Stimulated activated CD8-positive, alpha-beta memory T cell treated with anti-CD3 and anti-CD28 coated beads, Interleukin-7, amount 100 ng/mL, for 4 hours (primary cell): ENCODE measurements at regions not wholly inside any gene's neighbourhood (a gene's known extent, or its start where the extent isn't known, plus 50 kb on each side); places are given as distances from the start of the nearest gene placed in this dataset.

Source experiments
- DNase-seq, 2 donors: peaks; one replicate each; pipeline ENCODE4 v3.0.0-alpha.2; 2020; ENCODE audit warnings: low read depth in 2 of 2

DNA sequence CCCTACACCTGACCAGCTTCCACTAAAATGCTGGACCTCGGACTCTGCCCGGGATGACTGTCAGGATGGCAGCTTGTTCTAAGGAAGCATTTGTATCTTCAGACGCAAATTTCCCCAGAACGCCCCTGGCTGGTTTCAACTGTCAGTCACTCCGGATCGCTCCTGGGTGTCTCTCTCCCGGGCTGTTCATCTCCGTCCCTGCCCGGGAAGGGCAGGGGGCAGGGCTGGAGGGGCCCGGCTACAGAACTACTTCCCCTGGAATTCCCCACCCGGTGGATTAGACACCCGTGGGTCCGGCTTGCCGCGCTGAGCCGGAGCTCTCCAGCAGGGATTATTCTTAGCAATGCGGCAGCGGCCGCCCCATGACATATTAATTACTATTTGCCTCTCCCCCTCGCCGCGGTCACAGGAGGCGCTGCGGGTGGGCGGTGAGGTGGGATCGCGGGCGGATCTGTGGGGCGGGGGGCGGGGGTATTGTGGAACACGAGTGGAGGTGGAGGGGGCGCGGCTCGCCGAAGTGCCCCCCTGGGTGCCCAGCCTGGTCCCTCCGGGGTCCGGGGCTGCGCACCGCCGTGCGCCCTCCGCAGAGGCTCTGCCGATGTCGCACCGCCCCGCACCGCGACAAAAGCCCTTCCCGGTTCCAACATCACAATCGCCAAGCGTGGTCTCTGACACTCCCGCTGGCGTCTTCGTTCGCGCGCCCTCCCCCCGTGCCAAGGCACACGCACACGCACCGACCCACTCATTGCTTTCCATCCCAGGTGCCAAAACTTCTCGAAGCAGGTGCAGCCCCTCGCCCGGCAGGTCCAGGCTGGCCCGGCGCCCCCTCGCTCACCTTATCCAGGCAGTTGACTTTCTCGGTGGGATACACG is 276.1 kb upstream of the NEBL start:
- no peak for DNase-seq

DNA sequence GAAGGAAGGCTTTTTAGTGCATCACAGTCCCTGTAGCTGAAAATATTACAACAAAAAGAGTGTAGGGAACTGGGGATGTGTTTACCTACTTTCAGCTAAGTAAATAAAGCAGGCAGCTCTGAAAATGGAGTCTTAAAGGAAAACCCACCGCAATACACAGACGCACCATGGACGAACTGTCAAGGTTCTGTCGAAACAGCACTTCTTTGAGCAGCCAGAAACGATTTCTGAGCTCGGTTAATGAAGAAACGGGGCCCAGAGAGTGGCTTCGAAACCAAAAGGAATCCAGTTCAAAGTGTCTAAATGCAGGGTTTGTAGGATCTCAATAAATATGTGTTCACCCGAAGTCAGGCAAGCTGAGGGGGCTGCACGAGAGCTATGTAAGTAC is 275.4 kb upstream of the NEBL start:
- DNase-seq = no peak

DNA sequence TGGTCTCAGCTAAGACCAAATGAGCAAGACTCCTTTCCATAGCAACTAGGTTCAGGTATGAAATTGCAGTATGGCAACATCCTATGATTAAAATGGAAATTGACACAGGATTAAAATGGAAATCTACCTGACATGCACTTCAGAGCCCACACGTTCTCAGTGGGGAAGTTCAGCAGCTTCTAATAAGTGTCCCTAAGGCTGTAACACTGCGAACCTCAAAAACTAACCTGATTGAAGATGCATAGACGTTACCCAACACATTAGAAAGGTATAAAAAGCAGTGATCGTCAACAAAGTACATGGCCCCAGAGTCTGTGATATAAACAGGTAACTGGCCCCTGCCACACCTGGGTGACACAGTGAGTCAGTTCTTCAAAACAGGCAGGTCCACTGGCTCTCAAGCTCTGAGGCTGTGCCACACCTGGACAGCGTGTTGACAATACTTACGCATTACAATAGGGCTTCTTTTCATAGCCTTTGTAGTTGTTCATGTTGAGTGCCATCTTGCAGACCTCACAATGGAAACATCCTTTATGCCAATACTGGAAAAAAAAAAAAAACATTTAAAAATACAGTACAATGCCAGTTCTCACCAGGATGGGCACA is 274.9 kb upstream of the NEBL start:
- DNase-seq = no peak

DNA sequence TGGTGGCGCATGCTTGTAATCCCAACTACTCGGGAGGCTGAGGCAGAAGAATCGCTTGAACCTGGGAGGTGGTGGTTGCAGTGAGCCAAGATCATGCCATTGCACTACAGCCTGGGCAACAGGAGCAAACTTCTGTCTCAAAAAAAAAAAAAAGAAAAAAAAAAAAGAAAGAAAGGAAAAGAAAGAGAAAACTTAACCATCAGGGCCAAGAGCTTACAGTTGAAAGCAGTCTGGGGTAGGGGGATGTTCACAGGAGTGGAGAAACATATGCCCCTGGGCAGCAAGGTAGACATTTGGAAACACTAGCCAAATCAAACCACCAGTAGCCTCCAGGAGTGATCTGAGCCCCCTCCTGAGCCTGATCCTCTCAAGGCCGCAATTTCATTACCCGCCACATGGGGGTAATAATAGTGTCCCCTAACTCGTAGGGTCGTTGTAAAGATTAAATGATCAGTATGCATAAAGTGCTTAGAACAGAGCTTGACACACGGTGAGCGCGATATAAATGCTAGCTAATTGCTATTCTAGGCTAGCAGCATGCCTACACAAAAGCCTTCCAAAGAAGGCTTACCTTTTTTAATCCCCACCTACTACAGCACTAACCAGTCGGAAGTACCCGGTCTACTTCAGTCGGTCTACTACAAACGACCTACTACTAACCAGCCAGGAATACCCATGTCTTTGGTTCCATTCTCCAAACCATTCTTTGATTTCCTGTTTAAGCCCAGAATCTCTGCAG is 274.3 kb upstream of the NEBL start:
- DNase-seq = no peak

DNA sequence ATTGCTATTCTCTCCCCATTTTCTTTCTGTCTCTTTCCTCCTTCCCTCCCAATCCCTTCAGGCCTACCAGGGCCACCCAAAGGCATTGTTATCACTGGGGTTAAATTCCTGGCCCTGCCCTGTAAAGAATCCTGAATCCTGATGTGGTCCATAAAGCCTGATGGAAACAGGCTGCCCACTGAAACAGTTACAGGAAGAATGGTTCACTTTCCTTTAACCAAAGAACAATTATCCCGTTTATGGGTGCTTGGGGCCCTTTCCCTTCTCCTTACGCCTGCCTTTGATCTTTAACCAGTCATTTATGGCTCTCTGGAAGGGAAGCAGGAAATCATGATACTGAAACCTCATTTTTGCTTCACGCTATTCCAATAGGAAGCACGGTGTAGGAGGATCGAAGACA is 273.1 kb upstream of the NEBL start:
- DNase-seq = no peak

DNA sequence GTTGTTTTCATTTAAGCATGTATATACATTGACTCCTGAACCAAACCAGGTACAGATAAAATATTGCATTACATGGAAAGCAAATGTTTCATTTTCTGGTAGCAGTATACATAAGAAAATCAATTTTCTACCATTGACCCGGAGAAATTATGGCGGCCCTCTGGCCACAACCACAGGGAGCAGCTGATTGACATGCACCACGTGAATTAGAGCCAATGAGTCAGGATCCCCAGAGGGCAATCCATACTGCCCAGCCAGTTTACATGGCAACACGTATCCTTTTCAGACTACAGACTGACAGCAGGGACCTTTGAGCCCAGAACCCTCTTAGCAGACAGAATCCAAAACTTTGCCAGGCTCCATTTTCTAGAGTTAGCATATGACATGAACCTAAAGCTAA is 272.2 kb upstream of the NEBL start:
- no peak for DNase-seq

DNA sequence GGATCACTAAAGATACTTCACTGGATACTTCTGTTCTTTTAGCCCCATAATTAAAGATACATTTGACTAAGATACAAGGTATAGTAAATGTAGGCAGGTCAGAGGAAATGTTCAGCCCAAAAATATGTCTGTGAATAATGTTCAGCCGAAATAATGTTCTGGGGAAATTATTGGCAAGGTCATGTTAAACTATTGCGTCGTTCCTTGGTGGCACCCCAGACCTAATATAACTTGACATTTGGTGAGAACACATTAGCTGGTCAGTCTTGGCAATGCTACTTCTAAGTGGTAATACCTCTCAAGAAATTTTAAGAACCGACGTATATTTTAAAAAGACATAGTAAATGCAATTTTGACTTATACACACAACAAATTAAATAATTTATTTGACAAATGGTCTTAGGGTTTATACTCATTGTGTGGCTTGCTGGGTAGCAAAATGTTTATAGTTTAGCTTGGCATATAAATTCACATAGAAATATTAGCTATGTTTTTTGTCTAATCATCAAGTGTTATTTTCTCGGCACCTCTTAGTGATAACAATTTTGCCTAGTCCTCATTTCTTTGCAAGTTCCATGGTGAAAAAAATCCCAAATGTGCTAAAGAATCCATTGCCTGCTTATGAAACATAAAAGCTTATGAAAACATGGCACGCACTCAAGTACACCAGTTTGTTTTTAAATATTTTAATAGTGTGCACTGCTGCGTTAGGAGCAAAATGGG is 270.3 kb upstream of the NEBL start:
- DNase-seq = no peak

DNA sequence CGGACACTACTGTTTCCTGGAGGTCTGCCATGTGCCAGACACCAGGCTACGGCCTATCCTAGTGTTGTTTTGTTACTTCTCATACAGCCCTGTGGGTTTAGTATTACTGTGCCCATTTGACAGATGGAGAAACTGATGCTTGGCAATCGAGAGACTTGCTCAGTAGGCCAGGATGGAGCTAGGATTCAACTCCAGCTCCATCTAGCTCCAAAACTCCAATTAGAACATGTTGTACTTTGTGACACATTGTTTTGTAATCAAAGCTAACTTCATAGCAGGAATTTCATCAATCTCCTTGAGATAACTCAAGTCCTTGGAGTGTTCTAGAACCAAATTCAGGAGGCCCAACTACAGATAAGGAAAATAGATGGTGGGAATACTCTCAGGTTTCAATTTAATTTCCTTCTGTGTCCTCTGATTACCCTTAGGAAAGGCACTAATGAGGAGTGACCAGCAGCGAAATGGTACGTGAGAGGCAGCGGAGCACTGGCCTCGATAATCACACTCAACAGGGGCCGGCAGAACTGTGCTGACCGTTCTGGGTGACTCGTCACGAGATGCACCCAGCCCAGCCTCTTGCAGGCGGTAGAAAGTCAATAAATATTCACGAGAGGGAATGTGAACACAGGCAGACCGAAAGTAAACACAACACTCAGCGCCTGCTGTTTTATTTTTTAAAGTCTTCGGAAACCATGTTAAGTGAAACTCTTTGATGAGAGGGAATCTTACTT is 269.6 kb upstream of the NEBL start:
- no peak for DNase-seq

DNA sequence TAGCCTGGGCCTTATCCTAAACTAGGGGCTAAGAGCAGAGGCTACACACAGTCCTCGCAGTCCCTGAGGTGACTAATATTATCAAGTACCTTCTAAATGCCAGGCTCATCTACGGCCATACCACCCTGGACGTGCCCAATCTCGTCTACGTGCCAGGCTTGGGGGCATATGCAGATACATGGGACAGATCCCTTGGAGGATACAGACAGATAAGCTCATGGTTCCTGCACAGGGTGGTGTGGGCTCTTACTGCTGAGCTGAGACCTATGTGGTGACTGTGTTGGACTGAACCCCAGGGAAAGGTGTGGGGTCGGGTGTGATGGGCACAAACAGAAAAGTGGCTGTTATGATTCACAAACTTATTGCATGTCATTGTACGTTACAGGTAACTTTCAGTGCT is 268.4 kb upstream of the NEBL start:
- DNase-seq = no peak

DNA sequence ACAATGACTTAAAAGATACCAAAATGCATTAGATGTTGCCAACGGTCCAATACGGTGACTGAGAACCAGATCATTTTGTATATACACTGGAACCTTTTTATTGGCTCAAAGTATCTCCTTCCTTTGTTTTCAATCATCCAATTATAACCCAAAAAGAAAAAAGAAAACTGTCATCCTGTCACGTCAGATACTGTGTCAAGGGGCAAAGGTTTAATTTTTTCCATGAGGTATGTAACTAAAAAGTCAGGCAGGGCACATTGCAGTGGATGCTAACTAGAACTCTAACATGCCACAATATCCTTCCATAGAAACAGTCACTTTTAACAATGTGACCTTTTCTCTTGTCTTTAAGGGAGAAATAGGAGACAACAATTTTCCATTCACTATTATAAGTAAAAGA is 267.6 kb upstream of the NEBL start:
- DNase-seq = no peak

DNA sequence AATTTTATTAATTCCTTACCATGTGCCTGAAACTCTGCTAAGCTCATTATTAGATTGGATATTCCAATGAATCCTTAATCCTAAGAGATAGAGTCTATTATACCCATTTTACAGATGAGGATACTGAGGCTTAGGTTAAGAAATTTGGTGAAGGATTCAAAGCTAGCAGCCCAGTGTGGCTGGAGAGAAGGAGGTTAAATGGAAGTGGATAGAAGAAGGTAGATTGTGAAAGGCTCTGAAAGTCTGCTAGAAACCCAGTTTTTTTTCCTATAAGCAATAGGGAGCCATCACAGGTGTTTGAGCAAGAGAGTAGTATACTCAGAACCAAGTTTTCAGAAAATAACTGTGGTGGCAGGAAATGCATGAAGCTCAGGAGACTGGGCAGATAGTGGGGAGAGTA is 265.8 kb upstream of the NEBL start:
- no peak for DNase-seq

DNA sequence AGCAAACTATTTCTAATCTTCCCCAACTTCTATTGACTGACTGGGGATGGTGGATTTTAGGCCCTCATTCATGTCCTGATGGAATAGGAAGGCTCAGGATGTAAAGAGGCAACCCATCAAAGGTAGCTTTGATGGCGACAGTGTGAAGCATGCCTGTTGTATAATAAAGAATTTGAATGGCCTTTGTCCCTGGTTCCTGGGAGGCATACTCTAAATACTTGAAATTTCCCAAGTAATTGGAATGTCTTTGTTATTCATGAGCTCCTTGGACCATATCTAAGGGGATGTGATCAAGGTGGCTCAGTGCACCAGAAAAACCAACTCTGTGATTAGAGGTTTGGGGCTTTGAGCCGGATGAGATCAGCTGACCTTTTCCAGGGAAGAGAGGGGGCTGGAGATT is 264.5 kb upstream of the NEBL start:
- no peak for DNase-seq

DNA sequence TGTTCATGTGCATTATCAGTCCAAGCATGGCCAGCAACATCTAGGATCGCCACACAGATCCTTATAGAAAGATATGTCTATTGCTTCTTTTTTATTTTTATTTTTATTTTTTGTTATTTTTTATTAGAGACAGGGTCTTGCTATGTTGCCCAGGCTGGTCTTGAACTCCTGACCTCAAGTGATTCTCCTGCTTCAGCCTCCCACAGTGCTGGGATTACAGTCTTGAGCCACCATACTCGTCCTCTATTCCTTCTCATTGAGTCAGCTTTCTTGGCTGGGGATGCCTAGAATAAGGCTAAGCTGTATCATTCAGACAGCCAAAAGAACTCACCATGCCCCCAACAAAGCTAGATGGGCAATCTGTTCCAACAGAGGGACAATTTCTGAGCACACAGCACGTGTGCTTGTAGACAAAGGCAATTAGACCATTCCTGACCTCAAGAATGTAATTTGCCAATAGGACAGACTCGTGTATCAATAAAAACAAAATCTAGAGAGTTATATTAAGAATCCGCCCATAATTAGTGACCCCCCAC is 264.0 kb upstream of the NEBL start:
- no peak for DNase-seq

DNA sequence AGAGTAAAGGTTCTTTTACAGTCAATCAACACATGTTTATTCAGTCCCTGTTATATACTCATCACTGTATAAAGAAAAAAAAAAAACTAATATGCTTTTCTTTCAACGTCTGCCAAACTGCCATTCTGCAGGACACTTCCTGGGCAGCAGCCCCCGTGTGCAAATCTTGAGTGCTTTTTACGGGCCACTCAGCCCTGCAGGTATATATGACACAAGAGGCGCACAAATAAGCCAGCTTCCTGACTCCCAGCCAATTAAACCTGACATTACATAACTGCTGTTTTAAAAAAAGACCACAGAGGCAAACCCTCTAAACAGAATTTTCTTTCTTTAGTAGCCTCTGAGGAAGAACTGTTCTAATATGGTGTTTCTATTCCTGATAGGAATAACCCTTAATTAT is 263.0 kb upstream of the NEBL start:
- DNase-seq = no peak

DNA sequence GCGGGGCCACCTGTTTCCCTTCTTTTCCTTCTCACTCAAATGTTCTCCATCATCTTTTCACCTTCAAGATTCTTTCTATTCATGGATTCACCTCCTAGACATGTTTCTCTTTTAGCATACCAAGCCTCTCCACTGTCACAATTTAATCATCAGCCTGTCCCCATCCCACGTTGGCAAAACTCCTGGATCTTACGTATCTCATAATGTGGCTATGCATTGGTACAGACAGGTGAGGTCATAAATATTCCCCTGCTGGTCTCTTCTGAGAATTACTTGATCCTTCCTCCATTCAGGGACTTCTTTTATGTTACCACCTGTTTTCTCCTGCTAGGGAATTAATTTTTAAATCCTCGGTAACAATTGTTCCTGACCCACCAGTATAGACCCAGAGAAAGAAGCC is 262.6 kb upstream of the NEBL start:
- no peak for DNase-seq

DNA sequence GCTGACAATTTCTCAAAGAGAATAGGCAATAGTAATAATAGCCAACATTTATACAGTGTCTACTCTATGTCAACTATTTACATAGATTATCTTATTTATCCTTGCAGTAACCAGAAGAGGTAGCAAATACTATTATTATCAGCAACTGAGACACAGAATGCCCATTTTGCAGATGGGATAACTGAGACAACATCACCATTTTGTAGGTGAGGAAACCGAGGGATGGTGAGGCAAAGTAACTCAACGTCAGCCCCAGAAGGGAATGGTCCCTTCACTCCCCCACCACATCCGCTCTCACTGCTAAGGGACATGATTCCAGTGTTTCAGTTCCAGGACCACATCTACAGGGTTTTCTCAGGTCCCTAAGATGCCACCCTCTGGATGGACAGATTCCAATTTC is 261.2 kb upstream of the NEBL start:
- no peak for DNase-seq

DNA sequence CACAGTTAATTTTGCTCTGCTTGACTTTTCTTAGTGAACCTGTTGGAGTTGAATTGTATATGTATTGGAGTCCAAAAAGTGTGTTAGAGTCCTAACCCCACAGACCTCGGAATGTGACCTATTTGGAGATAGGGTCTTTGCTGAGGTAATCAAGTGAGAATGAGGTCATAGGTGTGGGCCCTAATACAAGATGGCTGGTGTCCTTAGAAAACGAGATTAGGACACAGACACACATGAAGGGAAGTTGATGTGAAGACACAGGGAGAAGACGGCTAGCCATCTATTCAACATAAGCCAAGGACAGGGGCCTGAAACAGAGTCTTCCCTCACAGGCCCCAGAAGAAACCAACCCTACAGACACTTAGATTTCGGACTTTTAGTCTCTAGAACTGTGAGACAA is 260.6 kb upstream of the NEBL start:
- no peak for DNase-seq

DNA sequence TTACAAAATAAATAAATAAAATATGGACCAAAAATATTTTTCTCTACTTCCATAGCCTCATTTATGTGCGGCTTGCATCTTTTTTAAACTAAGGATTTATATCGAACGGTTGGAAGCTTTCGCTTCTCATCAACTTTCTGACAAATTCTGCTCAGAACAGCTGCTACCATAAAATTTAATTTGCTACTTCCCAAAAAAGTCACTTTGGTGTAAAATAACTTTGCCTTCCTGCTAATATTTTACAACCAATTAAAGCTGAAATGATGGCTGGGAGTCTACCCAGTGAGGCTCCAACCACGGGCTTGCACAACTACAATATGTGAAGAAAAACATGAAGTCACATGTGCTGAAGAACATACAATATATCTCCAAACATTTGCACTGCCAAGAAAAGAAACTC is 253.1 kb upstream of the NEBL start:
- DNase-seq = no peak

DNA sequence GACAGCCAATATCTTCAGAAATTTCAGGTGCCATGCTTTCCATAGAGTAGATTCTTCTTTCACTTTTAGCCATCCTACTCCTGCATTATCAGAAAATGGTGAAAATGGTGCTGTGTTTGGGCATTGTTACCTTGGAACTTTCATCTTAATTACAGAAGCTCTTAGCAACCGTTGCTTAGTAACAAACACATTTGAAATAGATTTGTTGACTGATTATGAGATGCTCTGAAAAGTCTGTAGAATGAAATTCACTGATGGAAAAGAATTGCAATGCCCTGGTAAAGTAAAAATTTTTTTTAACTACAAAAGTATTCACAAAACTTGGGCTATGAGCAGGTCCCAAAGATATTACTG is 249.3 kb upstream of the NEBL start:
- no peak for DNase-seq

DNA sequence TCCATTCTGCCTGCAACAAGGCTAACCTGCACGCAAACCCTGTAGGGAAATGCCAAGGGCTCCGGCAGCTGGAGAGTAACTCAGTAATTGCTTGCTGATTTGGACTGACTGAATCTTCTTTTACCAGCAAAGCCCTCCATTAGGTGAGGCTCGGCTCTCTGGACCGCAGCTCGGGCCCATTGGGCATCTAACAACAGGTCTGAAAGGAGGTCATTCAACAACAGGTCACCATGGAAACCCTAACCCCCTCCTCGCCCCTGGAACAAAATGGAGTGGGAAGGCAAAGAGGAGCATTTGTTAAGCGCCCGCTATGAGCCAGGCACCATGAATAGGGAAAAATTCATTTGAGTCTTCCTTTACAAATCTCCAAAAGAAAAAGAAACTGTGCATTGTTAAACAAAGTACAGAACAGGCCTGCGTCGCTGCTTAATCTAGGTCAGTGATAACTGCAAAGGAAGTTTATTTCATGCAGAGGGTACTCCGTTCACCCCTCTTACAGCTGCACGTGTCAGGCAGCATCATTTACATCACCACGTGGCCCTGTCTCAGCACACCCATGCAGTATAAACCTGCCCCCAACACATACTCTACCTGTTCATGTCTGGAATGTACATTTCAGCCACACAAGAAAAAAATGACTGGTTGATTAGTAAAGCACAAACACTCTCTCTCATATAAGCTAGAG is 248.8 kb upstream of the NEBL start:
- DNase-seq = no peak

DNA sequence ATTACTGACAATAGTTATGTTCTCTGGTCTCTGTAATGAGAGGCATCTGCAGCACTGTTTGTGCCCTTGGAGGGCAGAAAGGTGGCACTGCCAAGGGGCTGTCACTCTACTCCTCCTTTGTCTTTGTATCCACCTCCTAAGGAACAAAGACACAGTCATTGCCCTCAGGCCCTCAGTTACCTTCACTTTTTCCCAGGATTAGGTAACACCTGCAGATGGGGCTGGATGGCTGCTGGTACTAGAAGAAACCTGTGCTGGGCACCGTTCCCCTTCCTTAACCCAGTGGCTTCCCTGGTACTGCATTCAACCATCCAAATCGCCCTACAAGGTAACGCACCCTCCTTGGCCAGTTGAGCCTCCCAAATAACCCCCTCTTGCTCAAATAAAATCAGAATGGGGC is 246.9 kb upstream of the NEBL start:
- DNase-seq = no peak
